GM23338 (cell line): ENCODE measurements at regions not wholly inside any gene's neighbourhood (a gene's known extent, or its start where the extent isn't known, plus 50 kb on each side); places are given as distances from the start of the nearest gene placed in this dataset.

ENCODE experiments used
- ATAC-seq: fragments of 200-7000 bp; cut with Tn5 transposase; 3 replicates; pipeline ENCODE4 v1.9.1; 2020
- DNase-seq: peaks from one replicate; pipeline ENCODE4 v3.0.0-alpha.2; 2015; ENCODE audit warnings: low spot score
- H2AFZ ChIP-seq: fragments of 200-600 bp; sonication (generic); 2 replicates; pipeline ENCODE4 v1.8.0; 2016; ENCODE audit warnings: antibody characterized with exemption, mild to moderate bottlenecking, moderate library complexity
- H3F3A ChIP-seq: fragments of 200-600 bp; sonication (generic); replicated peaks from 2 replicates; pipeline ENCODE4 v1.8.0; 2017; ENCODE audit warnings: antibody characterized with exemption, mixed run types, low read depth
- H3K27ac ChIP-seq: fragments of 200-600 bp; sonication (generic); 2 replicates; pipeline ENCODE4 v1.6.1; 2016; ENCODE audit warnings: low read depth
- H3K27me3 ChIP-seq: fragments of 200-600 bp; sonication (generic); 2 replicates; pipeline ENCODE4 v1.8.0; 2016; ENCODE audit warnings: mild to moderate bottlenecking, mixed run types, moderate library complexity; ENCODE audit not compliant: insufficient read depth
- H3K36me3 ChIP-seq: fragments of 200-600 bp; sonication (generic); 2 replicates; pipeline ENCODE4 v1.8.0; 2016; ENCODE audit warnings: mild to moderate bottlenecking; ENCODE audit not compliant: insufficient read depth
- H3K4me1 ChIP-seq: fragments of 200-600 bp; sonication (generic); 2 replicates; pipeline ENCODE4 v1.8.0; 2016; ENCODE audit warnings: mild to moderate bottlenecking, moderate library complexity; ENCODE audit not compliant: insufficient read depth
- H3K4me2 ChIP-seq: fragments of 200-600 bp; sonication (generic); 2 replicates; pipeline ENCODE4 v1.7.1; 2017; ENCODE audit warnings: mixed run types
- H3K4me3 ChIP-seq: fragments of 200-600 bp; sonication (generic); 2 replicates; pipeline ENCODE4 v1.6.1; 2016; ENCODE audit warnings: mixed run types
- H3K79me2 ChIP-seq: fragments of 200-600 bp; sonication (generic); replicated peaks from 2 replicates; pipeline ENCODE4 v1.8.0; 2017; ENCODE audit warnings: mild to moderate bottlenecking; ENCODE audit not compliant: insufficient read depth
- H3K9me2 ChIP-seq: fragments of 200-600 bp; sonication (generic); 2 replicates; pipeline ENCODE4 v1.8.0; 2017; ENCODE audit not compliant: insufficient read depth
- H4K20me1 ChIP-seq: fragments of 200-600 bp; sonication (generic); replicated peaks from 2 replicates; pipeline ENCODE4 v1.8.0; 2017; ENCODE audit warnings: mild to moderate bottlenecking; ENCODE audit not compliant: insufficient read depth
- H3K27ac Mint-ChIP-seq: 2 replicates; pipeline ENCODE4 v1.8.0; 2020; ENCODE audit warnings: inconsistent platforms, mild to moderate bottlenecking, moderate library complexity, mixed read lengths
- H3K27me3 Mint-ChIP-seq: 3 replicates; pipeline ENCODE4 v1.8.0; 2022; ENCODE audit warnings: low read depth, mild to moderate bottlenecking, moderate library complexity, mixed read lengths, inconsistent platforms; ENCODE audit not compliant: insufficient read depth, poor library complexity
- H3K36me3 Mint-ChIP-seq: 3 replicates; pipeline ENCODE4 v1.8.0; 2021; ENCODE audit warnings: low read depth, mild to moderate bottlenecking, inconsistent platforms, moderate library complexity, mixed read lengths
- H3K4me1 Mint-ChIP-seq: 3 replicates; pipeline ENCODE4 v1.8.0; 2020; ENCODE audit warnings: mild to moderate bottlenecking, inconsistent platforms, mixed read lengths
- H3K4me3 Mint-ChIP-seq: 3 replicates; pipeline ENCODE4 v1.8.0; 2021; ENCODE audit warnings: moderate library complexity, mild to moderate bottlenecking, inconsistent platforms, mixed read lengths
- H3K9me3 Mint-ChIP-seq: 3 replicates; pipeline ENCODE4 v1.8.0; 2020; ENCODE audit warnings: moderate library complexity, mild to moderate bottlenecking, inconsistent platforms, mixed read lengths
- CREB1 ChIP-seq: fragments of 250-450 bp; sonication (Bioruptor Pico); IDR thresholded peaks from 2 replicates; pipeline ENCODE4 v1.5.0; 2020; ENCODE audit warnings: low read depth, mild to moderate bottlenecking, moderate library complexity
- CTCF ChIP-seq, 2 experiments: fragments of 200-600 bp in 1 of 2; sonication (generic) in 1 of 2; conservative IDR thresholded peaks; 2 replicates each; pipeline versions ENCODE4 v1.5.1 to v1.6.1; 2016 to 2017; ENCODE audit warnings: antibody characterized with exemption in 2 of 2, low read depth in 2 of 2, mild to moderate bottlenecking in 2 of 2, moderate library complexity in 1 of 2
- ETS1 ChIP-seq: IDR thresholded peaks from 2 replicates; pipeline ENCODE4 v1.6.1; 2016; ENCODE audit warnings: antibody characterized with exemption
- EZH2 ChIP-seq: fragments of 200-600 bp; sonication (generic); IDR thresholded peaks from one replicate; pipeline ENCODE4 v1.8.0; 2017; ENCODE audit warnings: antibody characterized with exemption, mild to moderate bottlenecking, low read depth; ENCODE audit not compliant: unreplicated experiment
- EZH2phosphoT487 ChIP-seq: fragments of 200-600 bp; sonication (generic); IDR thresholded peaks from one replicate; pipeline ENCODE4 v1.8.1; 2018; ENCODE audit warnings: antibody characterized with exemption; ENCODE audit not compliant: unreplicated experiment
- JUNB ChIP-seq: IDR thresholded peaks from one replicate; pipeline ENCODE4 v1.6.1; 2016; ENCODE audit warnings: antibody characterized with exemption; ENCODE audit not compliant: unreplicated experiment
- REST ChIP-seq: IDR thresholded peaks from one replicate; pipeline ENCODE4 v1.6.1; 2018; ENCODE audit warnings: antibody characterized with exemption; ENCODE audit not compliant: unreplicated experiment
- STAT1 ChIP-seq: IDR thresholded peaks from one replicate; pipeline ENCODE4 v1.6.1; 2016; ENCODE audit warnings: antibody characterized with exemption; ENCODE audit not compliant: unreplicated experiment
- ZNF331 ChIP-seq: fragments of 250-450 bp; sonication (Bioruptor Pico); IDR thresholded peaks from 2 replicates; pipeline ENCODE4 v1.5.0; 2020; ENCODE audit warnings: low read depth, mild to moderate bottlenecking, moderate library complexity

- TF ChIP-seq CTCF (conservative IDR thresholded peaks at IDR 0.05; ENCODE audit: low read depth in 2 of 2): no peak
- ATAC-seq: no peak
- H3K36me3 Mint-ChIP-seq: no peaks in the 10 kb centered on the region
- Histone ChIP-seq H3K27ac (no peak overlapping the region), H2AFZ (no peak overlapping the region), H3K36me3 (no peaks in the 10 kb centered on the region), H3K4me3 (no peak overlapping the region), H3K4me1 (peaks cover 16% of the 10 kb centered on the region), H3F3A (no peaks in the 10 kb centered on the region), H3K4me2 (no peak overlapping the region), H3K27me3 (no peaks in the 10 kb centered on the region), H4K20me1 (no peaks in the 10 kb centered on the region), H3K79me2 (no peaks in the 10 kb centered on the region), H3K9me2 (peaks cover 15% of the 10 kb centered on the region; the same call in 1 of the 2 replicates)
- no peaks in the 10 kb centered on the region for H3K9me3 Mint-ChIP-seq
- no peak overlapping the region for H3K4me3 Mint-ChIP-seq
- peaks cover 17% of the 10 kb centered on the region; the same call in 2 of the 3 replicates for H3K4me1 Mint-ChIP-seq
- H3K27me3 Mint-ChIP-seq: peaks cover 2% of the 10 kb centered on the region
- no peak for DNase-seq
- no peak overlapping the region for H3K27ac Mint-ChIP-seq
These were observed 61.4 kb downstream of the TMEM100 start for GRCh38 chr17:55661256-55661758.

GRCh38 chr17:55660178-55660886 lies 62.3 kb downstream of the TMEM100 start:
- DNase-seq (no peak), ATAC-seq (no peak)
- H2AFZ ChIP-seq: no peak overlapping the region
- H3K4me2 ChIP-seq: no peak overlapping the region
- H3K36me3 Mint-ChIP-seq: no peaks in the 10 kb centered on the region
- no peak overlapping the region for H3K4me3 Mint-ChIP-seq
- H3K27ac ChIP-seq: no peak overlapping the region
- peaks cover 11% of the 10 kb centered on the region; the same call in 2 of the 3 replicates for H3K4me1 Mint-ChIP-seq
- H4K20me1 ChIP-seq: no peaks in the 10 kb centered on the region
- H3K36me3 ChIP-seq: no peaks in the 10 kb centered on the region
- H3K27me3 ChIP-seq: no peaks in the 10 kb centered on the region
- H3K9me3 Mint-ChIP-seq: no peaks in the 10 kb centered on the region
- no peak overlapping the region for H3K27ac Mint-ChIP-seq
- H3K79me2 ChIP-seq: no peaks in the 10 kb centered on the region
- H3K4me3 ChIP-seq: no peak overlapping the region
- H3F3A ChIP-seq: no peaks in the 10 kb centered on the region
- peaks cover 10% of the 10 kb centered on the region for H3K4me1 ChIP-seq
- H3K9me2 ChIP-seq: 0 out of 2 replicates have a peak, but pooled peaks cover 6% of the 10 kb centered on the region
- no peaks in the 10 kb centered on the region for H3K27me3 Mint-ChIP-seq
- TF ChIP-seq CTCF (conservative IDR thresholded peaks at IDR 0.05; ENCODE audit: low read depth in 2 of 2) (no peak), EZH2phosphoT487 (no peak), REST (no peak), ZNF331 (CRISPR knock-in tag) (no peak), CREB1 (CRISPR knock-in tag) (no peak), JUNB (no peak), ETS1 (no peak), EZH2 (no peak), STAT1 (no peak)
